ENCODE measurements at regions not wholly inside any gene's neighbourhood (a gene's known extent, or its start where the extent isn't known, plus 50 kb on each side); places are given as distances from the start of the nearest gene placed in this dataset.

DNA sequence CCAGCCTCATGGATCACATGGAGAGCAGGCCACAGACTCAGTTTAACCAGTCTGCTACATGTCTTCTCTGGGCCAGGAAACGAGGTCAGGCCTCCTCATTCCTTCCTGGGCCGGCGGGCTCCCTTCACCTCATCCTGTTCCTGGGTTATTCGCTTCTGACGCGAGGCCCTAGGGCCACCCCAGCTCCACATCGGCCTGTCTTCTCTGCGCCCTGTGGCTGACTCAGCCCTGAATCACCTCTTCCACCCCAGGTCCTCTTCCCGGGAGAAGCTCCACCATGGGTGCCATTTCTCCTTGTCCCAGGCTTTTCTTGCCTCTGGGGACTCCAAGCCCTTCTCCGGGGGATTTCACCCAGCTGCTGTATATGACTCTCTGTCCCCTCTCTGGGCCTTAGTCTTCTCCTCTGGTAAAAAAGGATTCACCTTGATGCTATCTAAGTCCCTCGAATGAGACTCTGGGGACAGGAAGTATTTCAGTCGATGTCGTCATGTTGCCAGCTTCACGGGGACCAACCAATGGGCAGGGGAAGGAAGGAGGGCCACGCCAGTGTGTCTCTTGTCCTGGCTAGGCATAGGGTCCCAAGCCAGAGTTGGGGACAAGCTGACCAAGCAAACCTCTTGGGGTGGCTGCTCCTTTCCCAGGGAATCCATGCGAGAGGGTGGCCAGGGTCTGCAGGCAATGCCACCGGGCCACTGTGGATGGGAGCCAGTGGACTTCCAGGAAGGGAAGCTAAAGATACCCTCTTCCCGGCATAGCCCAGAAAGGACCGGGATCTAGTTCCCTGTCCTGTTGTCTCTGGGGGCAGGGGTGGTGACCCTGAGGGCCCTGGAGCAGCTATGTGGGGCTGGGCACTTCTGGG lies 58.7 kb downstream of the SOCS3 start:
- TF ChIP-seq, protein P1, sequence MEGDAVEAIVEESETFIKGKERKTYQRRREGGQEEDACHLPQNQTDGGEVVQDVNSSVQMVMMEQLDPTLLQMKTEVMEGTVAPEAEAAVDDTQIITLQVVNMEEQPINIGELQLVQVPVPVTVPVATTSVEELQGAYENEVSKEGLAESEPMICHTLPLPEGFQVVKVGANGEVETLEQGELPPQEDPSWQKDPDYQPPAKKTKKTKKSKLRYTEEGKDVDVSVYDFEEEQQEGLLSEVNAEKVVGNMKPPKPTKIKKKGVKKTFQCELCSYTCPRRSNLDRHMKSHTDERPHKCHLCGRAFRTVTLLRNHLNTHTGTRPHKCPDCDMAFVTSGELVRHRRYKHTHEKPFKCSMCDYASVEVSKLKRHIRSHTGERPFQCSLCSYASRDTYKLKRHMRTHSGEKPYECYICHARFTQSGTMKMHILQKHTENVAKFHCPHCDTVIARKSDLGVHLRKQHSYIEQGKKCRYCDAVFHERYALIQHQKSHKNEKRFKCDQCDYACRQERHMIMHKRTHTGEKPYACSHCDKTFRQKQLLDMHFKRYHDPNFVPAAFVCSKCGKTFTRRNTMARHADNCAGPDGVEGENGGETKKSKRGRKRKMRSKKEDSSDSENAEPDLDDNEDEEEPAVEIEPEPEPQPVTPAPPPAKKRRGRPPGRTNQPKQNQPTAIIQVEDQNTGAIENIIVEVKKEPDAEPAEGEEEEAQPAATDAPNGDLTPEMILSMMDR (IDR thresholded peaks at IDR 0.05): no peak
- TF ChIP-seq POLR2A (IDR thresholded peaks at IDR 0.05): no peak
